Neural cell (in vitro differentiated cells): ENCODE measurements at regions not wholly inside any gene's neighbourhood (a gene's known extent, or its start where the extent isn't known, plus 50 kb on each side); places are given as distances from the start of the nearest gene placed in this dataset.

Experiments
- CTCF ChIP-seq: fragments of 450-650 bp; IDR thresholded peaks from 2 replicates; pipeline ENCODE4 v1.5.1; 2014; ENCODE audit warnings: antibody characterized with exemption, mild to moderate bottlenecking, moderate library complexity; ENCODE audit not compliant: poor library complexity, severe bottlenecking
- EP300 ChIP-seq: fragments of 450-650 bp; conservative IDR thresholded peaks from 2 replicates; pipeline ENCODE4 v1.6.1; 2014; ENCODE audit warnings: antibody characterized with exemption, mild to moderate bottlenecking, moderate library complexity; ENCODE audit not compliant: poor library complexity, severe bottlenecking
- POLR2AphosphoS5 ChIP-seq: IDR thresholded peaks from 2 replicates; pipeline ENCODE4 v1.6.1; 2012
- SMC3 ChIP-seq: fragments of 450-650 bp; conservative IDR thresholded peaks from 2 replicates; pipeline ENCODE4 v1.6.1; 2014; ENCODE audit warnings: antibody characterized with exemption, mild to moderate bottlenecking, moderate library complexity; ENCODE audit not compliant: poor library complexity
- TF ChIP-seq, protein P1 (sequence below): IDR thresholded peaks from 2 replicates; pipeline ENCODE4 v1.6.1; 2012; ENCODE audit warnings: borderline replicate concordance

DNA sequence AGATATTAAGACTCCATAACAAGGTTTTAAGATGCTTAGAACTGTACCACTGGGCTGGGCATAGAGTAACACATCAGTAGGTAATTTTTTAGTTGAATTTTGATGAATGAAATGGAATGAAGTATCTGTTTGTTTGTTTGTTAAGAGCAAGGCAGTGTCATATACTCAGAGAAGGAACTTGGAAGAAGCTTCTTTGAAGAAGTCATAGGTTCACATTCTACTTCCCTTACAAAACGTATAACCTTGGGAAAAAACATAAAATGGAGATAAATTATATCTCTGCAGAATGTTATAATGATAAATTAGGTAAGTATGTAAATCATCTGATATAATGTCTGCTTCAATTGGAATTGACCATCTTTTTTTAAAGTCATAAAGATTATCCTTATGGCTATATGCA lies 122.1 kb upstream of the SLC39A10 start:
- no peak for TF ChIP-seq CTCF
- TF ChIP-seq SMC3, result no peak
- no peak for TF ChIP-seq POLR2AphosphoS5
- TF ChIP-seq EP300, result no peak
- TF ChIP-seq, protein P1, sequence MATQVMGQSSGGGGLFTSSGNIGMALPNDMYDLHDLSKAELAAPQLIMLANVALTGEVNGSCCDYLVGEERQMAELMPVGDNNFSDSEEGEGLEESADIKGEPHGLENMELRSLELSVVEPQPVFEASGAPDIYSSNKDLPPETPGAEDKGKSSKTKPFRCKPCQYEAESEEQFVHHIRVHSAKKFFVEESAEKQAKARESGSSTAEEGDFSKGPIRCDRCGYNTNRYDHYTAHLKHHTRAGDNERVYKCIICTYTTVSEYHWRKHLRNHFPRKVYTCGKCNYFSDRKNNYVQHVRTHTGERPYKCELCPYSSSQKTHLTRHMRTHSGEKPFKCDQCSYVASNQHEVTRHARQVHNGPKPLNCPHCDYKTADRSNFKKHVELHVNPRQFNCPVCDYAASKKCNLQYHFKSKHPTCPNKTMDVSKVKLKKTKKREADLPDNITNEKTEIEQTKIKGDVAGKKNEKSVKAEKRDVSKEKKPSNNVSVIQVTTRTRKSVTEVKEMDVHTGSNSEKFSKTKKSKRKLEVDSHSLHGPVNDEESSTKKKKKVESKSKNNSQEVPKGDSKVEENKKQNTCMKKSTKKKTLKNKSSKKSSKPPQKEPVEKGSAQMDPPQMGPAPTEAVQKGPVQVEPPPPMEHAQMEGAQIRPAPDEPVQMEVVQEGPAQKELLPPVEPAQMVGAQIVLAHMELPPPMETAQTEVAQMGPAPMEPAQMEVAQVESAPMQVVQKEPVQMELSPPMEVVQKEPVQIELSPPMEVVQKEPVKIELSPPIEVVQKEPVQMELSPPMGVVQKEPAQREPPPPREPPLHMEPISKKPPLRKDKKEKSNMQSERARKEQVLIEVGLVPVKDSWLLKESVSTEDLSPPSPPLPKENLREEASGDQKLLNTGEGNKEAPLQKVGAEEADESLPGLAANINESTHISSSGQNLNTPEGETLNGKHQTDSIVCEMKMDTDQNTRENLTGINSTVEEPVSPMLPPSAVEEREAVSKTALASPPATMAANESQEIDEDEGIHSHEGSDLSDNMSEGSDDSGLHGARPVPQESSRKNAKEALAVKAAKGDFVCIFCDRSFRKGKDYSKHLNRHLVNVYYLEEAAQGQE, result no peak
